H54 (cell line): ENCODE measurements at regions not wholly inside any gene's neighbourhood (a gene's known extent, or its start where the extent isn't known, plus 50 kb on each side); places are given as distances from the start of the nearest gene placed in this dataset.

Source experiments
- DNase-seq: peaks from one replicate; pipeline ENCODE4 v3.0.0; 2011; ENCODE audit warnings: low spot score, mixed read lengths; ENCODE audit not compliant: insufficient read length
- FAIRE-seq: peaks from 3 replicates; lab custom pipeline; 2011; peaks lifted over from hg19 to GRCh38; lab: Jason Lieb, UNC
- POLR2A ChIP-seq: IDR thresholded peaks from 2 replicates; pipeline ENCODE4 v1.6.1; 2011; ENCODE audit warnings: low read depth, mild to moderate bottlenecking, low read length

DNA sequence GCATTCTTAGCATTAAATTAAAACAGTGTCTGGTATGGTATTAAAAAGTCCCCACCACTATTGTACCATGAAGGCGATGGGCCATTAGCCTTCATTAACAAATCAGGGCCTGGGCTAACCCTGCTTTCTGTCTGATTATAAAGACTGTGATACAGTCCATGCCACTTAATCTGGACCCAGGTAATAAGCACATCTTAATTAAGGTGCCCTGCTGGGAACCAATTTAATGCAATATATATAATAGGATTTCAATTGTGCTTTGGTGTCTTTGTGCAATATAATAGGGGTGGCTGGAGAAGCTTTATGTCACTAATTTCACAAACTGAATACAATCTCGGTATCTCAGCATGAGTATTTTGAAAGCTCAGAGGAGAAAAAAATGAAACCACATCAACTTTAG lies 64.4 kb upstream of the CDH8 start:
- FAIRE-seq (no peak), DNase-seq (no peak)
- TF ChIP-seq POLR2A: no peak

DNA sequence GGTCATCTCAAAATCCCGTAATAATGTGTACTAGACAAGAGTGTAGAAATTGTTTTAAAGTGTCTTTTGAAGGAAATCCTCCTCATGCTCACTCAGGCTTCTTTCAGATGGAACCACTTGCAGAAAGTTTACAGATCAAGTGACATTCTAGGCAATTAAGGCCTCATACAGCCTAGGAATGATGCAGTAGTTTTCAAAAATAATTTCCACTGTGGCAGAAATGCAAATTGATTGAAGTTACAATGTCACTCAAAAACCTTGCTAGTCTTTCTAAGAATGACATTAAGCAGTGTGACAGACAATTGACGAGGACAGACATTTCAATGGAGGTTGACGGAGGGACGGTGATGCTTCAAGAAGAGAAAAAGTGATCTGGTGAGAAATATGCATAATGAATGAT lies 53.5 kb upstream of the CDH8 start:
- no peak for FAIRE-seq
- no peak for TF ChIP-seq POLR2A
- no peak for DNase-seq

DNA sequence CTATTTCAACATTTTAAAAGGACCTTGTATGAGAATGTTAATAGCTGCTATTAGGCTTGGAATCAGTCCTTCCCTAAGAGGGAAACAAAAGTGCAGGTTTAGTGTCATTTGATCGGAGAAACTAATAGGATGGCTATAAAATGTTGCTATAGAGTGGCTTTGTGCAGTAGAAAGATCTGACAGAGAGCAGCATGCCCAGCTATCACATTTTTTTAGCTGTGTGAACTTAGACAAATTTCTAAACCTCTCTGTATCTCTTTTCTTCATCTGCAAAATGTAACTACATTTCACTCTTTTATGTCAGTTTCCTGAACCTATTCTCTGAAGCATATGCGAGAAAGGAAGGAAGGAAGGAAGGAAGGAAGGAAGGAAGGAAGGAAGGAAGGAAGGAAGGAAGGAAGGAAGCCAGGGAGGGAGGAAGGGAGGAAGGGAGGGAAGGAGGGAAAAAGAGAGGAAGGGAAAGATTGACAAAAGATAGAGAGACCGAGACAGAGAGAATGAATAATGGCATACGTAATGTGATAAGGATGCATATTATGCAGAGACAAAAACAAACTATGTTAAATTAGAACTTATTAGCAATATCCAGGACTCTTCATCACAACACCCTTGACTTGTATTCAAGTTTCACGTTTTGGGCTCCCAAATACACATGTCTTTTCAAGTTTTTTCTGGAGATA lies 52.6 kb upstream of the CDH8 start:
- no peak for FAIRE-seq
- TF ChIP-seq POLR2A: no peak
- DNase-seq: no peak
